ENCODE measurements at regions not wholly inside any gene's neighbourhood (a gene's known extent, or its start where the extent isn't known, plus 50 kb on each side); places are given as distances from the start of the nearest gene placed in this dataset.
A peak's percentile ranks its signal among the peaks of the same experiment; 100 is the strongest.

DNA sequence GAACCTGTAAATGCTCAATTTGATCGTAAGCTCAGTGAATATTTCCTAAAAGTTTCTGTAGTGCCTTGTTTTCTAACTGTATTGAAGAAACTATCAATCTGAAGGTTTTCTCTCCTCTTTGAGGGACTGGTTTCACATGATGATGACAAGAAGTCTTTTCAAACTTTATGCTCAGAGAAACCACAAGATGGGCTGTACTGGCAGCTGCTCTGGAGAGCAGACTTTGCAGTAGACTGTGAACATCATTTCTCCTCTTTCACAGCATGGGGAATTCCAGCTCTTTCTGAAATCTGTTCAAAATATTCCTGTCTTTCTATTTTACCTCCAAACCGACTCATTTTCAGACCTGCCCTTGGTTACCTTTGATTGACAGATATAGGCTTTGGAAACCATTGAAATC, 194.4 kb downstream of the IZUMO3 start:
- H3K27ac ChIP-seq (ENCODE audit: low read depth, low read length), result no peak overlapping the region
- no peaks in the 10 kb centered on the region for H3K27me3 ChIP-seq (ENCODE audit: control insufficient read depth, insufficient read depth, low read length)
- H3K9ac ChIP-seq (ENCODE audit: low read depth, low read length), result no peak overlapping the region
- no peak overlapping the region for H3K4me3 ChIP-seq (ENCODE audit: low read depth, low read length)
- H3K36me3 ChIP-seq (ENCODE audit: control insufficient read depth, insufficient read depth, low read length), result no peaks in the 10 kb centered on the region
- no peaks in the 10 kb centered on the region for H3K4me1 ChIP-seq (ENCODE audit: control insufficient read depth, insufficient read depth, low read length)
- no peaks in the 10 kb centered on the region for H3K9me3 ChIP-seq (ENCODE audit: control insufficient read depth, insufficient read depth, low read length)

DNA sequence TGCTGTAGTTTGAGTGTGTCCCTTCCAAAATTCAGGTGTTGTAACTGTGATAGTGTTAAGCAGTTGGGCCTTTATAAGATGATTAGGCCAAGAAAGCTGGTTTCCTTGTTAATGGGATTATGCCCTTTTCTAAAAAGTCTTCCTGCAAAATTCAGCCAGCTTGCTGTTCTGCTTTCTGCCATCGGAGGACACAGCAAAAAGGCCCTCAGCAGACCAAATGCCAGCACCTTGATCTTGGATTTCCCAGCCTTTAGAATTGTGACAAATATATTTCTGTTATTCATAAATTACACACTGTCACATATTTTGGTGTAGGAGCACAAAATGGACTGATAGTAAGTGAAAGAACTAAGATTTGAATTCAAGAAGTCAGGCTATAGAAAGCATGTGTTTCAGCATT, 203.2 kb downstream of the IZUMO3 start:
- Histone ChIP-seq H3K4me1 (ENCODE audit: control insufficient read depth, insufficient read depth, low read length) (no peaks in the 10 kb centered on the region), H3K27me3 (ENCODE audit: control insufficient read depth, insufficient read depth, low read length) (no peaks in the 10 kb centered on the region), H3K4me3 (ENCODE audit: low read depth, low read length) (no peak overlapping the region), H3K9ac (ENCODE audit: low read depth, low read length) (no peak overlapping the region), H3K9me3 (ENCODE audit: control insufficient read depth, insufficient read depth, low read length) (no peaks in the 10 kb centered on the region), H3K27ac (ENCODE audit: low read depth, low read length) (no peak overlapping the region), H3K36me3 (ENCODE audit: control insufficient read depth, insufficient read depth, low read length) (no peaks in the 10 kb centered on the region)

DNA sequence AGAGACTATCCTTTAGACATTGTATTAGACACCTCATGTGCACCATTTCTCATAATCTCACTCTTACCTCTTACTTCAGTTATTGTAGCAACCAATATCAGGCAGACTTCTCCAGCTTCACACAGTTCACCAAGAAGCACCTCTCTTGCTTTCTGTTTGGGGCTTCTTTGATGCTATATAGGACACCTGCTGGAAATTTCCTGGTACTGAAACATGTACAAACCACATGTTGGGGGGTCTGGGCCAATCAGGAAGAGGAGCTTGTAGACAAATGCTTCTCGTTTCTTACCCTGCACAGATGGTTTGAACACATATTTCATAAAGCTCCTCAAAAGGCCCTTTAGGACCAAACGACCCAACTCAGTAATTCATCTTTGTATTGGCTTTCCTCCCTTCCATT, 212.1 kb downstream of the IZUMO3 start:
- no peaks in the 10 kb centered on the region for H3K36me3 ChIP-seq (ENCODE audit: control insufficient read depth, insufficient read depth, low read length)
- no peaks in the 10 kb centered on the region for H3K9me3 ChIP-seq (ENCODE audit: control insufficient read depth, insufficient read depth, low read length)
- no peaks in the 10 kb centered on the region for H3K27me3 ChIP-seq (ENCODE audit: control insufficient read depth, insufficient read depth, low read length)
- no peak overlapping the region for H3K27ac ChIP-seq (ENCODE audit: low read depth, low read length)
- no peak overlapping the region for H3K9ac ChIP-seq (ENCODE audit: low read depth, low read length)
- no peak overlapping the region for H3K4me3 ChIP-seq (ENCODE audit: low read depth, low read length)
- peaks cover 15% of the 10 kb centered on the region for H3K4me1 ChIP-seq (ENCODE audit: control insufficient read depth, insufficient read depth, low read length)

DNA sequence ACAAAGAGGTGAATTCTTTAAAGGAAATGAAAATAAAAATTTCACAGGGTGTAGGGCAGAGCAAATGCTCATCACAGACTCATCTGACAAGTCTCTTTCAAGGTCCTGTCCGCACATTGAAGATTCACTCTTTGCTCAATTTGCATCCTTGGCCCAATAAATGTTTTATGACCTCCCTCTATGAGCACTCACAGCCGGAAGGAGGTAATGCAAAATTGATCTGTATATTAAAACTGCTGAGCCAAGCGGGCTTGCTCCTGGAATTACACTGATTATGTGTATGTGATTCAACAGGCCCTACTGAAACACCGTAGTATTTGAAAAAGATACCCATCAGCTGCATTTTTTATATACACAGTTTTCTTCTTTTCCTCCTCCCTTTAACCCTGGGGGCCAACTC, 246.8 kb downstream of the IZUMO3 start:
- Histone ChIP-seq H3K27me3 (ENCODE audit: control insufficient read depth, insufficient read depth, low read length) (no peaks in the 10 kb centered on the region), H3K4me3 (ENCODE audit: low read depth, low read length) (no peak overlapping the region), H3K27ac (ENCODE audit: low read depth, low read length) (no peak overlapping the region), H3K4me1 (ENCODE audit: control insufficient read depth, insufficient read depth, low read length) (peaks cover 10% of the 10 kb centered on the region), H3K9ac (ENCODE audit: low read depth, low read length) (no peak overlapping the region), H3K9me3 (ENCODE audit: control insufficient read depth, insufficient read depth, low read length) (no peaks in the 10 kb centered on the region), H3K36me3 (ENCODE audit: control insufficient read depth, insufficient read depth, low read length) (no peaks in the 10 kb centered on the region)

DNA sequence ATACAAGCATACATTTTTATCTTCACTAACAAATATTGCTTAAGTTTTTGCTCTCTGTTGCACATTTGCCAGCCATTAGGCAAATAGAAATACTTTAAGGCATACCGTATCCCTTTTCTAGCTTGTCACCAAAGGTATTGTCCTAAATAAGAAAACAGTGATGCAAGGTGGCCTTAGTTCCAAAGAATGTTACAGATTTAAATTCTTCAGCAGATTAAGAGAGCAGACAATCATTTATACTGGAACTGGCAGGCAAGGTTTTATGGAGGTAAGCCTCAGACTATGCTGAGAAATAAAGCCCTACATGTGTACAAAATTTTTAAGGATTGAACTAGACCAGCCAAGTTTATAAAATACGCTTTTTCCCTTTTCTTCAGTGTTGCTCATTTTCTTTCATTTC, 247.8 kb downstream of the IZUMO3 start:
- Histone ChIP-seq H3K27me3 (ENCODE audit: control insufficient read depth, insufficient read depth, low read length) (no peaks in the 10 kb centered on the region), H3K9me3 (ENCODE audit: control insufficient read depth, insufficient read depth, low read length) (no peaks in the 10 kb centered on the region), H3K36me3 (ENCODE audit: control insufficient read depth, insufficient read depth, low read length) (no peaks in the 10 kb centered on the region), H3K4me3 (ENCODE audit: low read depth, low read length) (no peak overlapping the region), H3K4me1 (ENCODE audit: control insufficient read depth, insufficient read depth, low read length) (peaks cover 20% of the 10 kb centered on the region), H3K27ac (ENCODE audit: low read depth, low read length) (no peak overlapping the region), H3K9ac (ENCODE audit: low read depth, low read length) (no peak overlapping the region)

DNA sequence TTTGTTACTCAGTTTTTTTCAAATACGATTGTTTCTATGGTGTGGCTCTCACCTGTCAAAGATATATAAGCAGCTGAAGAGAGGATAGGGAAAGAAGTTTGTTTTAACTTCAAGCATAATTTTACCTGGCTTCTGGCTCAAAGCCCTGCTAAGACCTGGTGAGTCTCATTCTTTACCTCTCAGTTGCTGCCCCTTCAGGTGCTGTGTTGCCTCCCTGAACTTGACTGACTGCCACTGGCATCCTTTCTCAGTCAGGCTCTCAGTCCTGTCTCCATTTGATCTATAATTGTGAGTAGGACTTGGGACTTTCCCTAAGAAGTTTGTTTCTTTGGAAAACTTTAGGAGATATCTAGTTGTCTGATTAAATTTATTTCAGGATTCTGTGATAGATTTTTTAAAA, 249.6 kb downstream of the IZUMO3 start:
- H3K4me1 ChIP-seq (ENCODE audit: control insufficient read depth, insufficient read depth, low read length), result peaks cover 26% of the 10 kb centered on the region
- H3K9ac ChIP-seq (ENCODE audit: low read depth, low read length), result no peak overlapping the region
- H3K27ac ChIP-seq (ENCODE audit: low read depth, low read length), result no peak overlapping the region
- H3K27me3 ChIP-seq (ENCODE audit: control insufficient read depth, insufficient read depth, low read length), result no peaks in the 10 kb centered on the region
- no peak overlapping the region for H3K4me3 ChIP-seq (ENCODE audit: low read depth, low read length)
- H3K36me3 ChIP-seq (ENCODE audit: control insufficient read depth, insufficient read depth, low read length), result no peaks in the 10 kb centered on the region
- no peaks in the 10 kb centered on the region for H3K9me3 ChIP-seq (ENCODE audit: control insufficient read depth, insufficient read depth, low read length)

DNA sequence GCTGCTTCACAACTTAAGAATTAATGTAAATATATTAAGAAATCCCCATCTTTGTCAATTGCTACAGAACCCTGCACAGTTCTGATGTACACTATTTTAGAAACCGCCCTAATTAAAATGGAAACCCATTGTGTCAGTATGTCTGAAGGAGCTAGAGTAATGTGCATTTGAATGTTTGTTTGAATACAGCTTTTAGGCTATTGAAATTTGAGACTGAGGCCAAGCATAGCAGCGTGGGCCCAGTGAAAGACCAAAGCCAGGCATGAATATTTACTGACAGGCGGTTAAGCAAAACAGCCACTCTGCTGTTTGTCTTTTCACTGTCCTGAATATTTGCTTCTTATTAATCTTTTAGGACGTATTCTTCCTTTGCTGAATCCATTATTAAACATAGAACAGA, 252.3 kb downstream of the IZUMO3 start:
- Histone ChIP-seq H3K27ac (ENCODE audit: low read depth, low read length) (peak overlapping the region; percentile 46), H3K36me3 (ENCODE audit: control insufficient read depth, insufficient read depth, low read length) (no peaks in the 10 kb centered on the region), H3K4me3 (ENCODE audit: low read depth, low read length) (peak overlapping the region; percentile 43; the same call in 1 of the 2 replicates), H3K9me3 (ENCODE audit: control insufficient read depth, insufficient read depth, low read length) (no peaks in the 10 kb centered on the region), H3K27me3 (ENCODE audit: control insufficient read depth, insufficient read depth, low read length) (no peaks in the 10 kb centered on the region), H3K4me1 (ENCODE audit: control insufficient read depth, insufficient read depth, low read length) (peaks cover 26% of the 10 kb centered on the region), H3K9ac (ENCODE audit: low read depth, low read length) (no peak overlapping the region)

DNA sequence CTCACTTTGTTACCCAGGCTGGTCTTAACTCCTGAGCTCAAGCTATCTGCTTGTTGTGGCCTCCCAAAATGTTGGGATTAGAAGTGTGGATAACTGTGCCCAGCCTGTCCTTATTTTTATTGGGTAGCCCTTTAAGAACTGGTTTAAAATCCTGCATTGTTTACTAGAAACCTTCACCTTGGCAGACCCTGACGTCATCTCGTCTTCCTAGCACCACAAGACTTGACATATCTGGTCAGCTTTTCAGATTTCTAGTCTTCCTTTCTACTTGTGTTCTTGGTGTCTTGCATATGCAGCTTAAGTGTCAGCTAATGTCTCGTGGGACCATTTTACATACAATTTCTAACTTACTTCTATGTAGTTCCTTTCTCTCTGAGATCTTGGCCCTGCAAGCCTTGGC, 258.9 kb downstream of the IZUMO3 start:
- H3K4me3 ChIP-seq (ENCODE audit: low read depth, low read length), result no peak overlapping the region
- no peaks in the 10 kb centered on the region for H3K27me3 ChIP-seq (ENCODE audit: control insufficient read depth, insufficient read depth, low read length)
- H3K9me3 ChIP-seq (ENCODE audit: control insufficient read depth, insufficient read depth, low read length), result no peaks in the 10 kb centered on the region
- no peaks in the 10 kb centered on the region for H3K36me3 ChIP-seq (ENCODE audit: control insufficient read depth, insufficient read depth, low read length)
- H3K9ac ChIP-seq (ENCODE audit: low read depth, low read length), result no peak overlapping the region
- H3K4me1 ChIP-seq (ENCODE audit: control insufficient read depth, insufficient read depth, low read length), result no peaks in the 10 kb centered on the region
- H3K27ac ChIP-seq (ENCODE audit: low read depth, low read length), result no peak overlapping the region

DNA sequence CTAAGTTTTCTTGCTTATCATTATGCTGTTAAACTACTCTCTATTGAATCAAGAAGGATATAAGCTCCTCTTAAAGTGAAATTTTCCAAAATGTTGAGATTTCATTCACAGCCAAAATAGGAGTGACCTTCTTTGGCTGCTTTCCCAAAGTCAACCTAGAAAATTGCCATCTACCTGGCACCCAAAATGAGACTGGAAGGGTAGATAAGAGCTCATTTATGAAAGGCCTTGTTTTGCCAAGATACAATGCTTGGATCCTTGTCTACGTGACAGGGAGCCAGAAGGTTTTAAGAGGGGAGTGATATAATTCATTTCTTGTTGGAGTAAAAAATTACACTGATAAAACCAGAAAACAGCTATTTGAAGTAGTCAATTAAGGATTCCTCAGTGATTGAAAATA, 287.1 kb downstream of the IZUMO3 start:
- Histone ChIP-seq H3K9ac (ENCODE audit: low read depth, low read length) (no peak overlapping the region), H3K36me3 (ENCODE audit: control insufficient read depth, insufficient read depth, low read length) (no peaks in the 10 kb centered on the region), H3K4me1 (ENCODE audit: control insufficient read depth, insufficient read depth, low read length) (no peaks in the 10 kb centered on the region), H3K27ac (ENCODE audit: low read depth, low read length) (no peak overlapping the region), H3K27me3 (ENCODE audit: control insufficient read depth, insufficient read depth, low read length) (no peaks in the 10 kb centered on the region), H3K4me3 (ENCODE audit: low read depth, low read length) (no peak overlapping the region), H3K9me3 (ENCODE audit: control insufficient read depth, insufficient read depth, low read length) (no peaks in the 10 kb centered on the region)

DNA sequence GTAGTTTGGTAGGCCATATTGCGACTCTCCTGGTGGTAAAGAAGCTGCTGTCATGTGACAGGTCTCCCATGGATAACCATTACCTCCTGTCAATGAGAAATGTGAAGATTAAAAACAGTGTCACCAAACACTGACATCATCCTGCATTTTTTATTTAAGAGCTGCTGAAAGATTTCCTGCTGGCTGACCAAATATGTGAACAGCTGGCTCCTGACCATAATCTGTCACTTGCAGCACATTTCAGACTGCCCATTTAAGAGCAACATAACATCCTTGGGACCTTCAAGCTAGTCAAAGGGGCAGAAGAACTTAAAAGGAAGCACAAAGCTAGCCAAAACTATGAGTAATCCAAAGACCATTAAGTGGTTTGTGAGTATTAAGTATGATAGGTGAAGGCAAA, 288.0 kb downstream of the IZUMO3 start:
- Histone ChIP-seq H3K27ac (ENCODE audit: low read depth, low read length) (no peak overlapping the region), H3K36me3 (ENCODE audit: control insufficient read depth, insufficient read depth, low read length) (no peaks in the 10 kb centered on the region), H3K4me3 (ENCODE audit: low read depth, low read length) (no peak overlapping the region)

DNA sequence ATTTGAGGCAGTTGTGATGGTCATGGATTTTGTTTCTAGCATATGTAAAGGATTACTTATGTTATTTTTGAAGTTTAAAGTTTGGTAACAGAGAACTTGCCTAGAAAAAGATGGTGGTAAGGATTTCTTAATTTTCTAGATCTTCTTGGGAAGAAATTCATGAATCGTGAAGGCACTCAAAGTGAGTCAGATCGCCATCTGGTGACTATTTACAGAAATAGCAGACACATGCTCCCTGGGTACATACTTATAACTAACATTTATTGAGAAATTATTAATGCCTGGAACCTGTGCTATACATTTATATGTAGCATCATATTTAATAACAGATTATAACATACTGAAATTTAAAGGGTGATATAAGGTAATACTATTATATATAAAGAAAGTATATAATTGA, 299.7 kb downstream of the IZUMO3 start:
- no peaks in the 10 kb centered on the region for H3K9me3 ChIP-seq (ENCODE audit: control insufficient read depth, insufficient read depth, low read length)
- H3K27ac ChIP-seq (ENCODE audit: low read depth, low read length), result no peak overlapping the region
- H3K4me1 ChIP-seq (ENCODE audit: control insufficient read depth, insufficient read depth, low read length), result no peaks in the 10 kb centered on the region
- no peak overlapping the region for H3K4me3 ChIP-seq (ENCODE audit: low read depth, low read length)
- no peaks in the 10 kb centered on the region for H3K27me3 ChIP-seq (ENCODE audit: control insufficient read depth, insufficient read depth, low read length)
- H3K9ac ChIP-seq (ENCODE audit: low read depth, low read length), result no peak overlapping the region
- no peaks in the 10 kb centered on the region for H3K36me3 ChIP-seq (ENCODE audit: control insufficient read depth, insufficient read depth, low read length)

More for the DNA sequence above, 288.0 kb downstream of the IZUMO3 start:
- Histone ChIP-seq H3K9ac (ENCODE audit: low read depth, low read length) (no peak overlapping the region), H3K27me3 (ENCODE audit: control insufficient read depth, insufficient read depth, low read length) (no peaks in the 10 kb centered on the region), H3K9me3 (ENCODE audit: control insufficient read depth, insufficient read depth, low read length) (peaks cover 3% of the 10 kb centered on the region; the same call in 1 of the 2 replicates), H3K4me1 (ENCODE audit: control insufficient read depth, insufficient read depth, low read length) (no peaks in the 10 kb centered on the region)

DNA sequence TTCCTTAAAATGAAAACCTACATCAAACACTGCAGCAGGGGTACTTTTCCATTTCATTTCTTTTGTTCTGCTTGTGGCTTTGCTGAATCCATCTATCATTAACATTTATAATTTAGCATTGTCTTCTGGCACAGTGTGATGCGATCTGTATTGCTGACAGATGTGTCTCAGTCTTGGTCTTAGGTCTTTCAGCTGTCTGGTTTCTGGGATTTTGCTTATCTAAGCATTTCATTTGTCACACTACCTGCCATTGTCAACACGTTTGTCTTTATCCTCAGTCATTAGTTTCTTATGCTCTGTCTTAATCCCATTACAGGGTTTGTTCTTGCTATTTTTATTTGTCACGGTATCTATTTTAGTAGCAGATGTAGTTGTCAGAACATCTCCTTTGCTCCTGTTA, 303.1 kb downstream of the IZUMO3 start:
- no peaks in the 10 kb centered on the region for H3K27me3 ChIP-seq (ENCODE audit: control insufficient read depth, insufficient read depth, low read length)
- no peaks in the 10 kb centered on the region for H3K36me3 ChIP-seq (ENCODE audit: control insufficient read depth, insufficient read depth, low read length)
- H3K4me3 ChIP-seq (ENCODE audit: low read depth, low read length), result no peak overlapping the region
- no peaks in the 10 kb centered on the region; the same call in none of the 2 replicates for H3K9me3 ChIP-seq (ENCODE audit: control insufficient read depth, insufficient read depth, low read length)
- H3K27ac ChIP-seq (ENCODE audit: low read depth, low read length), result no peak overlapping the region
- H3K4me1 ChIP-seq (ENCODE audit: control insufficient read depth, insufficient read depth, low read length), result no peaks in the 10 kb centered on the region
- no peak overlapping the region for H3K9ac ChIP-seq (ENCODE audit: low read depth, low read length)
